Ishikawa (cell line): ENCODE measurements at regions not wholly inside any gene's neighbourhood (a gene's known extent, or its start where the extent isn't known, plus 50 kb on each side); places are given as distances from the start of the nearest gene placed in this dataset.

Experiments
- CEBPB ChIP-seq: IDR thresholded peaks from 2 replicates; pipeline ENCODE4 v1.6.1; 2012
- CREB1 ChIP-seq: IDR thresholded peaks from 2 replicates; pipeline ENCODE4 v1.6.1; 2012; ENCODE audit warnings: low read depth
- EGR1 ChIP-seq: IDR thresholded peaks from 2 replicates; pipeline ENCODE4 v1.6.1; 2012
- EP300 ChIP-seq: IDR thresholded peaks from 2 replicates; pipeline ENCODE4 v1.6.1; 2012; ENCODE audit warnings: borderline replicate concordance
- FOXM1 ChIP-seq: IDR thresholded peaks from 2 replicates; pipeline ENCODE4 v1.6.1; 2012; ENCODE audit warnings: low read depth, borderline replicate concordance
- NFIC ChIP-seq: IDR thresholded peaks from 2 replicates; pipeline ENCODE4 v1.6.1; 2012
- RAD21 ChIP-seq: IDR thresholded peaks from 2 replicates; pipeline ENCODE4 v1.6.1; 2012; ENCODE audit warnings: low read depth
- TAF1 ChIP-seq: IDR thresholded peaks from 2 replicates; pipeline ENCODE4 v1.6.1; 2012; ENCODE audit warnings: low read depth, mild to moderate bottlenecking
- TCF12 ChIP-seq: IDR thresholded peaks from 2 replicates; pipeline ENCODE4 v1.6.1; 2012; ENCODE audit warnings: low read depth
- TEAD4 ChIP-seq: IDR thresholded peaks from 2 replicates; pipeline ENCODE4 v1.6.1; 2012
- YY1 ChIP-seq: IDR thresholded peaks from 2 replicates; pipeline ENCODE4 v1.6.1; 2012; ENCODE audit warnings: low read depth
- ZBTB7A ChIP-seq: IDR thresholded peaks from 2 replicates; pipeline ENCODE4 v1.6.1; 2012; ENCODE audit warnings: low read depth
- TF ChIP-seq, protein P1 (sequence below): IDR thresholded peaks from 2 replicates; pipeline ENCODE4 v1.6.1; 2012
- TF ChIP-seq, protein P2 (sequence below): IDR thresholded peaks from 2 replicates; pipeline ENCODE4 v1.6.1; 2012
- TF ChIP-seq, protein P3 (sequence below): IDR thresholded peaks from 2 replicates; pipeline ENCODE4 v1.6.1; 2012; ENCODE audit warnings: low read depth, mild to moderate bottlenecking

DNA sequence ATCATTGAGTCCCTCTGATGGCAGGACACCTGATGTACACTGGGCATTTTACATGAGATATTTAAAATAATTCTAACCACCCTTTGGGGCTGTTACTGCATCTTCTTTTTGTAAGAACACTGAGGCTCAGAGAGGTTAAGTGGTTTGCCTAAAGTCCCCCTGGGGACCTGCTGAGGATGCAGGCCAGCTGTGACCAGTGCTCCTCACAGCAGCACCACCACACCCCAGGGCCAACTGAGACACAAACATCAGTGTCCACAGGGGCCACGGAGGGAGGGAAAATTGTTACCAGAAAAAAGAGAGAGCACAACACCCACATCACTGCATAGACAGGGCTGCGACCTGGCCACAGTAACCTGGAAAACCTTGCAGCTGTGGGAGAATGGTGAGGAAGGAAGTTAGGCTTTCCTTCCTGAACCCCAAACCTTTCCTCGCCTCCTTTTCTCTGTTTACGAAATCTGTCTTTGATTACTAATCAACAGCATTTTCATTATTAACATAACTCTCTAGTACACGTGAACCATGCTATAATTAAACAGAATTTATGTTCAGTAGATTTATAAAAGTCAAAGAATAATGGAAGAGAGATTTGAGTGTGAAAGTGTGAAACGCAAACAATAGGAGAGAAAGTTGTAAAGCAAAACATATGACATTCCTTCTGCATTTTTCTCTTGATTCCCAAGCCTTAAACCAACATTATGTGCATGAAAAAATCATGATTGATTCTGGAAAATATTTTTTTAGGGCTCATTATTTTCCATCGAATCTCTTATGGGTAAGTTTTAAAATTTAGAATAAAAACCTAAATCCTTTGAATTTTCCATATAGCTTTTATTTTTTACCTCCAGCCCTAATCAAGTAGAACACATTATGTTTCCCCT, 228.1 kb upstream of the DAPK1 start:
- TF ChIP-seq TAF1 (no peak), EGR1 (no peak), NFIC (no peak), TEAD4 (no peak), ZBTB7A (no peak), FOXM1 (no peak), EP300 (no peak), YY1 (no peak), TCF12 (no peak)

DNA sequence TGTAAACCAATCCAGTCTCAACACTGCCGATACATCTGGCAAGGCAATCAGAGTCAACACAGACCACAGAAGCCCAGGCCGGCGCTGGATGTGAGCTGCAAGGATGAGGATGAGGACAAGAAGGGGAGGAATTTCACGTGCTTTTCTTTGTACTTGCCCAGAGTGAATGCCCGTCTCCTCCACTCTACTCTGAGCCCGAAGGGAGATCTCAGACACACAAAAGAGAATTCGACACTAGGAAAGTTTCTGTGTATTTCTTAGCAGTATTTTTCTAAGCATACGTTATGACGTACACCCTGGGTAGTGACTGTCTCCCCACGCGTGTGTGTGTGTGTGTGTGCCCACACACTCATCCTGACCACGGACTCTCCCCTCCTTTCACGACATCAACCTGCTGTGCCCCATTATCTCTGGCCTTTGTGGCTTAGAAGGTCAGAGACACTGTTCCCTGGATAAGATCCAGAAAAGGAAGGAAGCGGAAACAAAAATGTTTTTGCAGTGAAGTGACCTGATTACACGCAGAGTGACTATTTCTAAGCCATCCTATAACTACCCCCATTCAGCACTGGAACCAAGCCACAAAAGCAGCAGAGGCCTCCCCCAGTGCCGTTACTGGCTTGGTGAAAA, 227.3 kb upstream of the DAPK1 start:
- TF ChIP-seq TCF12 (no peak), TEAD4 (no peak), NFIC (no peak), FOXM1 (no peak), RAD21 (no peak), TAF1 (no peak), YY1 (no peak), EP300 (no peak), ZBTB7A (no peak), CEBPB (no peak), EGR1 (no peak), CREB1 (no peak)
- TF ChIP-seq, protein P1, sequence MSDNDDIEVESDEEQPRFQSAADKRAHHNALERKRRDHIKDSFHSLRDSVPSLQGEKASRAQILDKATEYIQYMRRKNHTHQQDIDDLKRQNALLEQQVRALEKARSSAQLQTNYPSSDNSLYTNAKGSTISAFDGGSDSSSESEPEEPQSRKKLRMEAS, result no peak
- TF ChIP-seq, protein P2, sequence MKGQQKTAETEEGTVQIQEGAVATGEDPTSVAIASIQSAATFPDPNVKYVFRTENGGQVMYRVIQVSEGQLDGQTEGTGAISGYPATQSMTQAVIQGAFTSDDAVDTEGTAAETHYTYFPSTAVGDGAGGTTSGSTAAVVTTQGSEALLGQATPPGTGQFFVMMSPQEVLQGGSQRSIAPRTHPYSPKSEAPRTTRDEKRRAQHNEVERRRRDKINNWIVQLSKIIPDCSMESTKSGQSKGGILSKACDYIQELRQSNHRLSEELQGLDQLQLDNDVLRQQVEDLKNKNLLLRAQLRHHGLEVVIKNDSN, result no peak
- TF ChIP-seq, protein P3, sequence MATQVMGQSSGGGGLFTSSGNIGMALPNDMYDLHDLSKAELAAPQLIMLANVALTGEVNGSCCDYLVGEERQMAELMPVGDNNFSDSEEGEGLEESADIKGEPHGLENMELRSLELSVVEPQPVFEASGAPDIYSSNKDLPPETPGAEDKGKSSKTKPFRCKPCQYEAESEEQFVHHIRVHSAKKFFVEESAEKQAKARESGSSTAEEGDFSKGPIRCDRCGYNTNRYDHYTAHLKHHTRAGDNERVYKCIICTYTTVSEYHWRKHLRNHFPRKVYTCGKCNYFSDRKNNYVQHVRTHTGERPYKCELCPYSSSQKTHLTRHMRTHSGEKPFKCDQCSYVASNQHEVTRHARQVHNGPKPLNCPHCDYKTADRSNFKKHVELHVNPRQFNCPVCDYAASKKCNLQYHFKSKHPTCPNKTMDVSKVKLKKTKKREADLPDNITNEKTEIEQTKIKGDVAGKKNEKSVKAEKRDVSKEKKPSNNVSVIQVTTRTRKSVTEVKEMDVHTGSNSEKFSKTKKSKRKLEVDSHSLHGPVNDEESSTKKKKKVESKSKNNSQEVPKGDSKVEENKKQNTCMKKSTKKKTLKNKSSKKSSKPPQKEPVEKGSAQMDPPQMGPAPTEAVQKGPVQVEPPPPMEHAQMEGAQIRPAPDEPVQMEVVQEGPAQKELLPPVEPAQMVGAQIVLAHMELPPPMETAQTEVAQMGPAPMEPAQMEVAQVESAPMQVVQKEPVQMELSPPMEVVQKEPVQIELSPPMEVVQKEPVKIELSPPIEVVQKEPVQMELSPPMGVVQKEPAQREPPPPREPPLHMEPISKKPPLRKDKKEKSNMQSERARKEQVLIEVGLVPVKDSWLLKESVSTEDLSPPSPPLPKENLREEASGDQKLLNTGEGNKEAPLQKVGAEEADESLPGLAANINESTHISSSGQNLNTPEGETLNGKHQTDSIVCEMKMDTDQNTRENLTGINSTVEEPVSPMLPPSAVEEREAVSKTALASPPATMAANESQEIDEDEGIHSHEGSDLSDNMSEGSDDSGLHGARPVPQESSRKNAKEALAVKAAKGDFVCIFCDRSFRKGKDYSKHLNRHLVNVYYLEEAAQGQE, result no peak

DNA sequence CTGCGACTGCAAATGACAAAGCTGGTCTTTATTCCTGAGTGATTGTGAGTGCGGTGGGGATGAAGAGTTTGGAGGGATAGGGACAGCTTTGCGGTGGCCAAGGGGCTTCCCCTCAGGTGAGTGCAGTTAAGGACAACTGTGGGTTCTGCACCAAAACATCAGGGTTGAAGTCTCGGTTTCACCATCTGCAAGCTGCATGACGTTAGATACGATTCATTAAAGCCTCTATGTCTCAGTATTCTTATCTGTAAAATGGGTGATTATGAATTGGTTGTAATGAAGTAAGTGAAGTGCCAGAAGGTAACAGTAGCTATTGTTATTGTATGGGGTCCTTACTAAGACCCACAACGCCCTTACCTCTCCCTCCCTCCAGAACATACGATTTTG, 226.8 kb upstream of the DAPK1 start:
- TF ChIP-seq FOXM1 (no peak), TAF1 (no peak)

DNA sequence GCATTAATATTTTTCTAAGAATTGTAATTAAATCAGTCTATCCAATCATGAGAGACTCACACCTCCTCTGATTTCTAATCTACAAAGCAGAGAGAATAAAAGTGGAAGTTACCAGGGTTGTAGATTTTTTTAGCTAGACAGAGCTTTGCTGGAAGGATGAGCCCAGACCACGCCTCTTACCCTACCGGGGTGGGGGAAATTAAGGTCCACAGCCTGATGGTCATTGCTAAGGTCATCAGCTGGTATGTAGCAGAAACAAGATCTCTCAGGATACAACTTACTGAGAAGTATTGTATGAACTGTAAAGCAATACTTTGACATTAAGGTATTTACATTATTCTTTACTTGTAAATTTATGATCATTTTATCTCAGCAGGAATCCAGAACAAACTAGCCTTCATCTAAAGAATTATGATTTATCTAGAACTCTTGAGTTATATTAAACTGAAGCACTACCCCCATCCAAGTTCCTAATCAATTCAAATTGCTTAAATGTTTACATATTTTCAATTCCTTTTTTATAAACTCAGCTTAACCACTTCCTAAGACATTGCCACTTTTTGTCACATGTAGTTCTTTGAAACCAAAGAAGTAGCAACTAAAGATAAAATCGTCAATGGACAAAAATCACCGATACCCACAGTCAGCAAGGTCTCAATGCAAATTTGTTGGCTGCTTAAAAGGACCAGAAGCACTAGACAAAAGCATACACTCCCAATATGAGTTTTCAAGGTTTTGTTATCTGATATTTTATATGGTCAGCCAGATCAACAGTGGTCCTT, 225.8 kb upstream of the DAPK1 start:
- TF ChIP-seq YY1, result no peak
- no peak for TF ChIP-seq TEAD4
- TF ChIP-seq FOXM1, result no peak
- no peak for TF ChIP-seq RAD21
- TF ChIP-seq, protein P3, result no peak
- no peak for TF ChIP-seq ZBTB7A
- TF ChIP-seq, protein P2, result no peak
- TF ChIP-seq EGR1, result no peak
- TF ChIP-seq, protein P1, result no peak
- no peak for TF ChIP-seq CREB1
- TF ChIP-seq TCF12, result no peak
- TF ChIP-seq CEBPB, result no peak

DNA sequence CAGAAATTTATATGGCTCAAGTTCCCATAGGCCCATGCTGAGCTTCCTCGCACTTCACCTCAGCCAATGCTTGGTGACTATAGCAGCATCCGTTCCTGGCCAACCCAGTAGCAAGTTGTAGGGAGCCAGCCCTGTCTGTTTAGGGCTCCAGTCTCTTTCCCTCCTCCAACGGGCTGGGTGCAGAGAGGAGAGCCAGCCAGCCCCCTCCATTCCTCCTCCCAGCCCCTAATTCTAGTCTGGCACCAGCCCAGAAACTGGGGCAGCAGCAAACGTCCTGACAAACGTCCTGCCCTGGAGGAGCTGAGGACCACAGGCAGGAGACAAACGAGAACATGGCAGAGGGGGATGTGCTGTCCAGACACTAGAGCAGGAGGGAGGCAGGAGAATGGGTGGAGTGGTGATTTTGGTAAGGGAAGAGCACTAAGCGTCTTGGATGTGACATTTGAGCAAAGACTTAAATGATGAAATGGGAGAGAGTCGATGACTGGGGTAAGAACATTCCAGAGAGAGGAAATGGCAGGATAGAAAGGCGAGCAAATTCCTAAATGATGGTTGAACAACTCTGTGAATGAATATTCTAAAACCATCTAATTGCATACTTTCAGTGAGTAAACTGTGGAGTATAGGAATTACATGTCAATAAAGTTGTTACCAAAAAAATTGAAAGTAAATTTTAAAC, 222.5 kb upstream of the DAPK1 start:
- TF ChIP-seq, protein P2, result no peak
- TF ChIP-seq CREB1, result no peak
